ENCODE measurements at regions not wholly inside any gene's neighbourhood (a gene's known extent, or its start where the extent isn't known, plus 50 kb on each side); places are given as distances from the start of the nearest gene placed in this dataset.
"Not testable (repeated sequence)": the region's sequence is repeated elsewhere in the genome, so short reads cannot be mapped to it uniquely, and the experiment has no call there.

DNA sequence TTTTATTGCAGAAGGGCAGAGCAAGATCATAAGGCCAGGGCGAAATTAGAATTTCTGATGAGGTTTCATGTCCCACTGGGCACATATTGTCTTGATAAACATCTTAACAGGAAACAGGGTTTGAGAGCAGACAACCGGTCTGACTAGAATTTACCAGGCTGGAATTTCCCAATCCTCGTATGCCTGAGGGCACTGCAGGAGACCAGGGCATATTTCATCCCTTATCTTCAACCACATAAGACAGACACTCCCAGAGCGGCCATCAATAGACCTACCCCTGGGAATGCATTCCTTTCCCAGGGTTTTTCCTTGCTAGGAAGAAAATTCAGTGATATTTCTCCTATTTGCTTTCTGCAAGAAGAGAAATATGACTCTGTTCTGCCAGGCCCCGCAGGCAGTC, 78.9 kb upstream of the OR9G4 start:
- TF ChIP-seq, protein P1, sequence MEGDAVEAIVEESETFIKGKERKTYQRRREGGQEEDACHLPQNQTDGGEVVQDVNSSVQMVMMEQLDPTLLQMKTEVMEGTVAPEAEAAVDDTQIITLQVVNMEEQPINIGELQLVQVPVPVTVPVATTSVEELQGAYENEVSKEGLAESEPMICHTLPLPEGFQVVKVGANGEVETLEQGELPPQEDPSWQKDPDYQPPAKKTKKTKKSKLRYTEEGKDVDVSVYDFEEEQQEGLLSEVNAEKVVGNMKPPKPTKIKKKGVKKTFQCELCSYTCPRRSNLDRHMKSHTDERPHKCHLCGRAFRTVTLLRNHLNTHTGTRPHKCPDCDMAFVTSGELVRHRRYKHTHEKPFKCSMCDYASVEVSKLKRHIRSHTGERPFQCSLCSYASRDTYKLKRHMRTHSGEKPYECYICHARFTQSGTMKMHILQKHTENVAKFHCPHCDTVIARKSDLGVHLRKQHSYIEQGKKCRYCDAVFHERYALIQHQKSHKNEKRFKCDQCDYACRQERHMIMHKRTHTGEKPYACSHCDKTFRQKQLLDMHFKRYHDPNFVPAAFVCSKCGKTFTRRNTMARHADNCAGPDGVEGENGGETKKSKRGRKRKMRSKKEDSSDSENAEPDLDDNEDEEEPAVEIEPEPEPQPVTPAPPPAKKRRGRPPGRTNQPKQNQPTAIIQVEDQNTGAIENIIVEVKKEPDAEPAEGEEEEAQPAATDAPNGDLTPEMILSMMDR (IDR thresholded peaks at IDR 0.05): not testable (repeated sequence)
- not testable (repeated sequence) for TF ChIP-seq POLR2A, POLR2AphosphoS5, EP300 (IDR thresholded peaks at IDR 0.05)

Data from suprapubic skin (tissue), 4 donors.